Trophoblast cell (in vitro differentiated cells and primary cell): ENCODE measurements at regions not wholly inside any gene's neighbourhood (a gene's known extent, or its start where the extent isn't known, plus 50 kb on each side); places are given as distances from the start of the nearest gene placed in this dataset.
A peak's percentile ranks its signal among the peaks of the same experiment; 100 is the strongest.

Experiments
- DNase-seq, 2 donors: peaks; one replicate each; pipeline ENCODE4 v3.0.0-alpha.2; 2016
- H2AFZ ChIP-seq: 2 replicates; pipeline ENCODE4 v1.6.1; 2013; ENCODE audit warnings: low read length, moderate library complexity, mild to moderate bottlenecking; ENCODE audit not compliant: insufficient read depth, poor library complexity
- H2AK5ac ChIP-seq: 2 replicates; pipeline ENCODE4 v1.6.1; 2013; ENCODE audit warnings: mild to moderate bottlenecking, low read length
- H2BK120ac ChIP-seq: 2 replicates; pipeline ENCODE4 v1.6.1; 2013; ENCODE audit warnings: low read length, mild to moderate bottlenecking, moderate library complexity; ENCODE audit not compliant: insufficient read depth, poor library complexity
- H2BK12ac ChIP-seq: 2 replicates; pipeline ENCODE4 v1.6.1; 2013; ENCODE audit warnings: mild to moderate bottlenecking, low read length, moderate library complexity
- H2BK5ac ChIP-seq: 2 replicates; pipeline ENCODE4 v1.6.1; 2013; ENCODE audit warnings: low read length, low read depth, moderate library complexity, mild to moderate bottlenecking; ENCODE audit not compliant: poor library complexity
- H3K14ac ChIP-seq: 2 replicates; pipeline ENCODE4 v1.6.1; 2013; ENCODE audit warnings: mild to moderate bottlenecking, low read length
- H3K18ac ChIP-seq: 2 replicates; pipeline ENCODE4 v1.6.1; 2013; ENCODE audit warnings: mild to moderate bottlenecking, low read length
- H3K23ac ChIP-seq: 2 replicates; pipeline ENCODE4 v1.6.1; 2013; ENCODE audit warnings: low read length
- H3K27ac ChIP-seq: 2 replicates; pipeline ENCODE4 v1.5.1; 2013; ENCODE audit warnings: low read depth, mild to moderate bottlenecking, inconsistent platforms, low read length, moderate library complexity
- H3K27me3 ChIP-seq: 2 replicates; pipeline ENCODE4 v1.6.1; 2013; ENCODE audit warnings: inconsistent platforms, mild to moderate bottlenecking, low read length, moderate library complexity; ENCODE audit not compliant: insufficient read depth
- H3K36me3 ChIP-seq, 2 experiments: 1 replicate in 1 of 2; 2 replicates in 1 of 2; pipeline ENCODE4 v1.6.1; 2013; ENCODE audit warnings: low read length in 2 of 2, mild to moderate bottlenecking in 2 of 2, moderate library complexity in 1 of 2; ENCODE audit not compliant: insufficient read depth in 2 of 2, control insufficient read depth in 1 of 2
- H3K4ac ChIP-seq: 2 replicates; pipeline ENCODE4 v1.6.1; 2013; ENCODE audit warnings: low read depth, mild to moderate bottlenecking, low read length, moderate library complexity
- H3K4me1 ChIP-seq, 2 experiments: 1 replicate in 1 of 2; 2 replicates in 1 of 2; pipeline ENCODE4 v1.6.1; 2013; ENCODE audit warnings: low read length in 2 of 2, mild to moderate bottlenecking in 2 of 2, moderate library complexity in 1 of 2; ENCODE audit not compliant: insufficient read depth in 2 of 2, control insufficient read depth in 1 of 2
- H3K4me2 ChIP-seq: 2 replicates; pipeline ENCODE4 v1.6.1; 2013; ENCODE audit warnings: inconsistent platforms, mild to moderate bottlenecking, low read length, moderate library complexity
- H3K4me3 ChIP-seq: 2 replicates; pipeline ENCODE4 v1.5.1; 2013; ENCODE audit warnings: mild to moderate bottlenecking, low read depth, low read length, inconsistent platforms
- H3K79me1 ChIP-seq: one replicate; pipeline ENCODE4 v1.6.1; 2013; ENCODE audit warnings: low read length
- H3K79me2 ChIP-seq: 2 replicates; pipeline ENCODE4 v1.6.1; 2013; ENCODE audit warnings: low read length, mild to moderate bottlenecking; ENCODE audit not compliant: control insufficient read depth, insufficient read depth, poor library complexity
- H3K9ac ChIP-seq: 2 replicates; pipeline ENCODE4 v1.6.1; 2013; ENCODE audit warnings: mild to moderate bottlenecking, low read length
- H3K9me3 ChIP-seq: 2 replicates; pipeline ENCODE4 v1.6.1; 2013; ENCODE audit warnings: low read depth, mild to moderate bottlenecking, control low read depth, inconsistent platforms, low read length; ENCODE audit not compliant: insufficient read depth
- H4K12ac ChIP-seq: 2 replicates; pipeline ENCODE4 v1.6.1; 2013; ENCODE audit warnings: low read depth, mild to moderate bottlenecking, low read length, moderate library complexity
- H4K8ac ChIP-seq: 2 replicates; pipeline ENCODE4 v1.6.1; 2013; ENCODE audit warnings: low read depth, mild to moderate bottlenecking, low read length, moderate library complexity
- H4K91ac ChIP-seq: one replicate; pipeline ENCODE4 v1.6.1; 2013; ENCODE audit warnings: low read depth, mild to moderate bottlenecking, low read length, moderate library complexity
- WGBS: extraction: QIAGEN DNeasy Blood & Tissue Kit; methylation state at CpG from one replicate; pipeline ENCODE4 v1.1.7; 2013; ENCODE audit warnings: missing lambda C conversion rate; ENCODE audit not compliant: insufficient read length, insufficient coverage; ENCODE audit errors: extremely low coverage; 5-methylcytosine and 5-hydroxymethylcytosine counted together

DNA sequence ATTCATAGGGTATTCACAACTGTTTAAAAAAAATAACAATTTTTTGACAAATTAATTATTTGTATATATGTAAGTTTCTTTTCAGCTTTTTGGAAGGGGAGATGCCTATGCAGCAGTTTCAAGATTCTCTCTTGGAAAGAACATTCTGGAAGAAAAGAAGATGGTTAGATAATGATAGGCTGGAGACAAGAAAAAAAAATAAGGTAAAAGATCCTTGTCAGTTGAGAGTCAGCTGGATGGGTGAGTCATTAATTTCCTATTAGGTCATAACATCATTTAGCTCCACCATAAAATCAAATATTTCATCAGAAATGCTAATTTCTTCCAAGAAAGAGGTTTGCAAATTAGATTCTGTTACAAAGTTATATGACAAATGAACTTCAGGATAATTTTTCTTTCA is 880.4 kb downstream of the EPHA7 start:
- Histone ChIP-seq H3K23ac (no peak overlapping the region), H3K36me3 (no peaks in the 10 kb centered on the region), H3K27me3 (no peaks in the 10 kb centered on the region), H2AFZ (no peak overlapping the region), H3K18ac (no peak overlapping the region), H2BK120ac (no peak overlapping the region), H3K14ac (no peak overlapping the region), H3K27ac (no peak overlapping the region), H4K8ac (no peak overlapping the region), H2BK12ac (no peak overlapping the region), H4K91ac (no peak overlapping the region), H2AK5ac (no peak overlapping the region), H3K4me3 (no peak overlapping the region), H3K4ac (no peak overlapping the region), H2BK5ac (no peak overlapping the region), H3K4me1 (peaks cover 0 to 2% of the 10 kb centered on the region in 2 experiments), H4K12ac (no peak overlapping the region), H3K79me1 (no peaks in the 10 kb centered on the region), H3K9me3 (no peaks in the 10 kb centered on the region), H3K9ac (no peak overlapping the region), H3K79me2 (no peaks in the 10 kb centered on the region), H3K4me2 (no peak overlapping the region)
- no peak for DNase-seq

DNA sequence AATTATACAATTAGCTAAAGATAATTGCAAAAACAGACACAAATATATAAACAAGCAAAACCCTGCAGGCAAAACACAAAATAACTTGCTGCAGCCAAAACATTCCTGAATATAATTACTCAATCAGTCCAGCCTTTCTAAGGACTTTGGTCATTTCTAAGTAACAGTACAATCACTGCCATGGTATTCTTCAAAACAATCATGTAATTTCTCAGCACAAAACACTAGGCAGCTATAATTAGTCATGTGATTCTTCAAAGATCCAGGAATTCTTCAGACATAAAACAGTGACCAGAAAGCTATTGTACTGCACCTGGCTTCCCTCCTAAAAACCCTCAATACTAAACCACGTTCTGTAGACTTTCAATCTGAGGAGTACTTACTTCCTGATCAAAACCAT is 881.1 kb downstream of the EPHA7 start:
- Histone ChIP-seq H3K4me3 (no peak overlapping the region), H2BK120ac (no peak overlapping the region), H3K4me2 (no peak overlapping the region), H2AFZ (no peak overlapping the region), H3K14ac (no peak overlapping the region), H4K12ac (no peak overlapping the region), H3K79me1 (no peaks in the 10 kb centered on the region), H2AK5ac (no peak overlapping the region), H3K79me2 (no peaks in the 10 kb centered on the region), H3K27me3 (no peaks in the 10 kb centered on the region), H3K4me1 (peaks cover 0 to 2% of the 10 kb centered on the region in 2 experiments), H3K18ac (no peak overlapping the region), H3K36me3 (no peaks in the 10 kb centered on the region), H3K9me3 (no peaks in the 10 kb centered on the region), H4K91ac (no peak overlapping the region), H4K8ac (no peak overlapping the region), H3K4ac (no peak overlapping the region), H2BK12ac (no peak overlapping the region), H3K27ac (no peak overlapping the region), H3K23ac (no peak overlapping the region), H2BK5ac (no peak overlapping the region), H3K9ac (no peak overlapping the region)
- no CpG with 5 or more reads among the region's 1 CpG for WGBS
- DNase-seq = peak in 1 of 2 donors; percentile 82

DNA sequence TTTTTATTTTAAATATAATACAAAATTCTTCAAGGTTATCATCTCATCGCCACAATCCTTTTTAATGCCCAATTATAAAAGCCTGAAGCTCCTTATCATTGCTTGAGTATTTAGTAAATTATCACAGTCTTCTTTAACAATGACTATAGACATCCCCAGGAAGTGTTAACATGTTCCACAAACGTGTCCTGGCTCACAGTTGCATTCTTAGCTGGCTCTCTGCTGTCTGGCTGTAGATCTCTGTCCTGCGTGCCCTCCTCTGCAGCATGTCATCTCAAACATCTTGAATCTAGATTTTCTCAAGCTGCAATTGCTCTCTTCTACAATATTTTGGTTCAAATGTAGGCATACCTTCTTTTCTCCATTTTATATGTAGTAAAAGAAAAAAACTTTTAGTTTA is 885.2 kb downstream of the EPHA7 start:
- H3K18ac ChIP-seq = no peak overlapping the region
- H2AK5ac ChIP-seq = no peak overlapping the region

DNA sequence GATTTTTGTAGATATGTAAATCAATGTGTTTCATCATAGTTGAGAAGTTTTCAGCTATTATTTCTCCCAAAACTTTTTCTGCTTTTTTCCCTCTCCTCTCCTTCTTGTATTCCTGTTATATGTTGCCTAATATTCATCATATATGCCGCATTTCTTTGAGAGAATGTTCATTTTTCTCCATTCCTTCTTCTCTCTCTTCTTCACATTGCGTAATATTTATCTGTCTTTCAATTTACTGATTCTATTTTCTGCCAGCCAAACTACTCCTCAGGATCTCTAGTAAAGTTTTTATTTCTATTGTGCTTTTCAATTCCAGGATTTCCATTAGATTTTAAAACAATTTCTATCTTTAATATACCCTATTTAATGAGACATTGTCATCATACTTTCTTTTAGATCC is 896.8 kb downstream of the EPHA7 start:
- Histone ChIP-seq H3K79me1 (no peaks in the 10 kb centered on the region), H3K23ac (no peak overlapping the region)

More for the DNA sequence above, 885.2 kb downstream of the EPHA7 start:
- Histone ChIP-seq H2AFZ (no peak overlapping the region), H3K4me1 (no peaks in the 10 kb centered on the region), H3K14ac (no peak overlapping the region), H3K4me2 (no peak overlapping the region), H3K9me3 (no peaks in the 10 kb centered on the region), H2BK5ac (no peak overlapping the region), H3K9ac (no peak overlapping the region), H3K36me3 (no peaks in the 10 kb centered on the region), H3K79me2 (no peaks in the 10 kb centered on the region), H4K8ac (no peak overlapping the region), H3K4ac (no peak overlapping the region), H2BK12ac (no peak overlapping the region), H4K91ac (no peak overlapping the region), H2BK120ac (no peak overlapping the region), H4K12ac (no peak overlapping the region), H3K23ac (no peak overlapping the region), H3K27me3 (no peaks in the 10 kb centered on the region), H3K27ac (no peak overlapping the region), H3K79me1 (no peaks in the 10 kb centered on the region), H3K4me3 (no peak overlapping the region)
- no peak for DNase-seq
- WGBS = no CpG with 5 or more reads among the region's 3 CpGs

More for the DNA sequence above, 896.8 kb downstream of the EPHA7 start:
- Histone ChIP-seq H2BK120ac (no peak overlapping the region), H2BK12ac (no peak overlapping the region), H3K4ac (no peak overlapping the region), H3K9me3 (peaks cover 2% of the 10 kb centered on the region), H4K8ac (no peak overlapping the region), H3K18ac (no peak overlapping the region), H3K36me3 (no peaks in the 10 kb centered on the region), H3K27me3 (no peaks in the 10 kb centered on the region), H2BK5ac (no peak overlapping the region), H3K14ac (no peak overlapping the region), H4K12ac (no peak overlapping the region), H3K4me1 (no peaks in the 10 kb centered on the region), H3K4me2 (no peak overlapping the region), H3K79me2 (no peaks in the 10 kb centered on the region), H3K4me3 (no peak overlapping the region), H3K27ac (no peak overlapping the region), H2AFZ (no peak overlapping the region), H2AK5ac (no peak overlapping the region), H4K91ac (no peak overlapping the region), H3K9ac (no peak overlapping the region)
- no CpG with 5 or more reads among the region's 2 CpGs for WGBS
- no peak for DNase-seq
